HCT116 (cell line): ENCODE measurements at regions not wholly inside any gene's neighbourhood (a gene's known extent, or its start where the extent isn't known, plus 50 kb on each side); places are given as distances from the start of the nearest gene placed in this dataset.

ENCODE experiments used
- EZH2 ChIP-seq: fragments of 200-600 bp; sonication (generic); IDR thresholded peaks from 2 replicates; pipeline ENCODE4 v1.6.1; 2017; ENCODE audit warnings: antibody characterized with exemption, mixed run types
- POLR2A ChIP-seq: IDR thresholded peaks from 2 replicates; pipeline ENCODE4 v1.7.0; 2011; ENCODE audit warnings: borderline replicate concordance; ENCODE audit not compliant: insufficient read depth, insufficient read length; ENCODE audit errors: extremely low read depth

GRCh38 chr2:234712421-234712935 lies 215.6 kb upstream of the ARL4C start:
- TF ChIP-seq POLR2A (no peak), EZH2 (no peak)
